Ureter (tissue), 1 donor: ENCODE measurements at regions not wholly inside any gene's neighbourhood (a gene's known extent, or its start where the extent isn't known, plus 50 kb on each side); places are given as distances from the start of the nearest gene placed in this dataset.

Experiments used
- DNase-seq: peaks from one replicate; pipeline ENCODE4 v3.0.0-alpha.2; 2020; ENCODE audit warnings: low spot score
- donor health status: DM: yes; HTN: yes; CAD: no.

GRCh38 chr1:182195733-182196132 is 134.2 kb upstream of the ZNF648 start:
- DNase-seq, result no peak

- no peak for DNase-seq
Measured at GRCh38 chr1:182193908-182194550, 132.5 kb upstream of the ZNF648 start.

GRCh38 chr1:182192966-182193365 is 131.5 kb upstream of the ZNF648 start:
- no peak for DNase-seq

- no peak for DNase-seq
Measured at GRCh38 chr1:182192215-182192614, 130.7 kb upstream of the ZNF648 start.

GRCh38 chr1:182191381-182192115 is 130.0 kb upstream of the ZNF648 start:
- no peak for DNase-seq

GRCh38 chr1:182189535-182190066 is 128.1 kb upstream of the ZNF648 start:
- no peak for DNase-seq

GRCh38 chr1:182186757-182187146 is 125.2 kb upstream of the ZNF648 start:
- no peak for DNase-seq

- DNase-seq, result no peak
Measured at GRCh38 chr1:182185842-182186756, 124.6 kb upstream of the ZNF648 start.

GRCh38 chr1:182185136-182185535 is 123.6 kb upstream of the ZNF648 start:
- no peak for DNase-seq

GRCh38 chr1:182183606-182184005 is 122.1 kb upstream of the ZNF648 start:
- no peak for DNase-seq

- no peak for DNase-seq
Measured at GRCh38 chr1:182182311-182182710, 120.8 kb upstream of the ZNF648 start.

GRCh38 chr1:182181167-182181572 is 119.7 kb upstream of the ZNF648 start:
- peak; percentile 78 for DNase-seq

- DNase-seq, result no peak
Measured at GRCh38 chr1:182175361-182175931, 113.9 kb upstream of the ZNF648 start.

GRCh38 chr1:182174513-182174855 is 113.0 kb upstream of the ZNF648 start:
- no peak for DNase-seq

- DNase-seq, result no peak
Measured at GRCh38 chr1:182173808-182174512, 112.4 kb upstream of the ZNF648 start.

- DNase-seq, result no peak
Measured at GRCh38 chr1:182172699-182173098, 111.2 kb upstream of the ZNF648 start.

GRCh38 chr1:182170891-182171461 is 109.5 kb upstream of the ZNF648 start:
- DNase-seq, result no peak

- no peak for DNase-seq
Measured at GRCh38 chr1:182169203-182169602, 107.7 kb upstream of the ZNF648 start.

GRCh38 chr1:182166750-182167149 is 105.2 kb upstream of the ZNF648 start:
- no peak for DNase-seq

GRCh38 chr1:182166321-182166720 is 104.8 kb upstream of the ZNF648 start:
- DNase-seq, result no peak

GRCh38 chr1:182164273-182164672 is 102.8 kb upstream of the ZNF648 start:
- no peak for DNase-seq
